ENCODE measurements at regions not wholly inside any gene's neighbourhood (a gene's known extent, or its start where the extent isn't known, plus 50 kb on each side); places are given as distances from the start of the nearest gene placed in this dataset.

DNA sequence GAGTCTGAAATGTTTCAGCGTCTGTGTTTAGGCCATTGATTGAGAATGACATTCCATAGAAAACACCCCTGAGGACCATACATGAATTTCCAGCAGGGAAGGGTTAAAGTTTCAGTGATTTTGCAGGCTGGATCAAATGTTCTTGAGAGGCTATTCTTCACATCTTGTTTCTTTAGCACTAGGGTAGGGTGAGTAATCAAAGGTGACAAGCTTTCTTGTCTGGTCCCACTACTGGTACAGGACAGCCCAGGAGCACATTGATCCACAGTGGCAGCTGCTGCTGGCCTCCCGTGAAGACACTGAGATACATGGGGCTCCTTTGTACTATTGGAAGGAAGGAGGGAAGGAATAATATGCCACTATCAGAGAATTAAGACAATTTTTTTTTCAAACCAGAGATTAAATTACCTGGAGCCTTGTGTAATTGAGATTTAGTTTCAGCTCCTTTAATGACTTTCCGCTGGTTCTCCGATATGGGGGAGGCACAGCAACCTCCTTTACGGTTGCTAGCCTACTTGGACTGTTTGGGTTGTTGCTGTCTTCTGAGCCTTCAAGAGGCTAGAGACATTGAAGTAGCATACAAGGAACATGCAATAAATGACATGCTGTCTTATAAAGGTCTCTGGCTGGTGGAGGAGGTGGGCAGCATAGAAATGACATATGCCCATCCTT lies 368.9 kb downstream of the SOX11 start:
- 90% methylated on average over 5 of the region's 5 CpGs for WGBS
- TF ChIP-seq POLR2AphosphoS5 (IDR thresholded peaks at IDR 0.05) (no peak), EP300 (IDR thresholded peaks at IDR 0.05) (no peak), POLR2A (IDR thresholded peaks at IDR 0.05) (no peak)
- TF ChIP-seq, protein P1, sequence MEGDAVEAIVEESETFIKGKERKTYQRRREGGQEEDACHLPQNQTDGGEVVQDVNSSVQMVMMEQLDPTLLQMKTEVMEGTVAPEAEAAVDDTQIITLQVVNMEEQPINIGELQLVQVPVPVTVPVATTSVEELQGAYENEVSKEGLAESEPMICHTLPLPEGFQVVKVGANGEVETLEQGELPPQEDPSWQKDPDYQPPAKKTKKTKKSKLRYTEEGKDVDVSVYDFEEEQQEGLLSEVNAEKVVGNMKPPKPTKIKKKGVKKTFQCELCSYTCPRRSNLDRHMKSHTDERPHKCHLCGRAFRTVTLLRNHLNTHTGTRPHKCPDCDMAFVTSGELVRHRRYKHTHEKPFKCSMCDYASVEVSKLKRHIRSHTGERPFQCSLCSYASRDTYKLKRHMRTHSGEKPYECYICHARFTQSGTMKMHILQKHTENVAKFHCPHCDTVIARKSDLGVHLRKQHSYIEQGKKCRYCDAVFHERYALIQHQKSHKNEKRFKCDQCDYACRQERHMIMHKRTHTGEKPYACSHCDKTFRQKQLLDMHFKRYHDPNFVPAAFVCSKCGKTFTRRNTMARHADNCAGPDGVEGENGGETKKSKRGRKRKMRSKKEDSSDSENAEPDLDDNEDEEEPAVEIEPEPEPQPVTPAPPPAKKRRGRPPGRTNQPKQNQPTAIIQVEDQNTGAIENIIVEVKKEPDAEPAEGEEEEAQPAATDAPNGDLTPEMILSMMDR (IDR thresholded peaks at IDR 0.05) = no peak
- H3K36me3 ChIP-seq = no peaks in the 10 kb centered on the region
- no peak overlapping the region for H3K4me3 ChIP-seq
- H3K4me1 ChIP-seq = no peaks in the 10 kb centered on the region
- no peaks in the 10 kb centered on the region for H3K27me3 ChIP-seq
- no peak for DNase-seq (ENCODE audit: low spot score in 2 of 2)
- no peak overlapping the region for H3K27ac ChIP-seq
- no peaks in the 10 kb centered on the region for H3K9me3 ChIP-seq

GRCh38 chr2:6064757-6065156 lies 372.6 kb downstream of the SOX11 start:
- H3K4me3 ChIP-seq = no peak overlapping the region
- no peaks in the 10 kb centered on the region for H3K4me1 ChIP-seq
- TF ChIP-seq EP300 (IDR thresholded peaks at IDR 0.05) = no peak
- TF ChIP-seq, protein P1 (IDR thresholded peaks at IDR 0.05) = no peak
- TF ChIP-seq POLR2AphosphoS5 (IDR thresholded peaks at IDR 0.05) = no peak
- no peak for TF ChIP-seq POLR2A (IDR thresholded peaks at IDR 0.05)
- no peaks in the 10 kb centered on the region for H3K27me3 ChIP-seq
- WGBS = 65% methylated on average over 2 of the region's 2 CpGs
- H3K36me3 ChIP-seq = no peaks in the 10 kb centered on the region
- no peaks in the 10 kb centered on the region for H3K9me3 ChIP-seq
- no peak overlapping the region for H3K27ac ChIP-seq
- no peak for DNase-seq (ENCODE audit: low spot score in 2 of 2)

DNA sequence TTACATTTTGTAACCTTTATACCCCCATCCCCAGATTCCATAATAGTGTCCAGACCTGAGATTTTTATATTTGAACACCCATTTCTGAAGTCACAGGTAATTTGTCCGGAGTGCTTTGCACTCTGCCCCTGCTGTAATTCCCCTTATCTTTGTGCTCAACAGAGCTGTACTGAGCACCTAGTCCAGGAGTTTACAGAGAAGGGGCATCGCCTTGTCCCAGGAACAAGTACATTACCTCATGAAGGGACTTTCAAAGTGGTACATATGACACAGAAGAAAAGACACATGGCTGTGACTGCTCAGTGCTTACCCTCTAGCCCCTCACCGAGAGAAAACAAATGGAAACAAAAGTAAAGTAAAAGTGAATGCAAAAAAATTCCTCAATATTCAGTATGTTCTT lies 373.5 kb downstream of the SOX11 start:
- TF ChIP-seq POLR2AphosphoS5 (IDR thresholded peaks at IDR 0.05) (no peak), EP300 (IDR thresholded peaks at IDR 0.05) (no peak), POLR2A (IDR thresholded peaks at IDR 0.05) (no peak)
- TF ChIP-seq, protein P1 (IDR thresholded peaks at IDR 0.05) = no peak
- WGBS = 94% methylated on average over 3 of the region's 3 CpGs
- DNase-seq (ENCODE audit: low spot score in 2 of 2) = no peak

DNA sequence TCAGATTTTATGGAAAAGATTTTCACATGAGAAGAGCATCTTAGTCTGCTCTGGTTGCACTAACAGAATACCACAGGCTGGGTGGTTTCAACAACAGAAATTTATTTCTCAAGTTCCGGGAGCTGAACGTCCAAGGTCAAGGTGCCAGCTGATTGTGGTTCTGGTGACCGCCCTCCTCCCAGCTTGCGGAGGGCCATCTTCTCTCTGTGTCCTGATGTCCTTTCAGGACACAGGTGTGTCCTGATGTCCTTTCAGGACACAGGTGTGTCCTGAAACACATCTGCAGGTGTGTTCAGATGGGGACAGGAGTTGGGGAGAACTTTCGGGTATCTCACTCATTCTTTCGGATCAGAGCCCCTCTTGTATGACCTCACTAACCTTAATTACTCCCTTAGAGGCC lies 374.9 kb downstream of the SOX11 start:
- Histone ChIP-seq H3K4me3 (no peak overlapping the region), H3K4me1 (no peaks in the 10 kb centered on the region), H3K36me3 (no peaks in the 10 kb centered on the region), H3K27ac (no peak overlapping the region), H3K27me3 (no peaks in the 10 kb centered on the region), H3K9me3 (no peaks in the 10 kb centered on the region)
- no peak for DNase-seq (ENCODE audit: low spot score in 2 of 2)
- WGBS = 88% methylated on average over 6 of the region's 6 CpGs
- no peak for TF ChIP-seq POLR2A (IDR thresholded peaks at IDR 0.05)
- TF ChIP-seq EP300 (IDR thresholded peaks at IDR 0.05) = no peak
- no peak for TF ChIP-seq POLR2AphosphoS5 (IDR thresholded peaks at IDR 0.05)
- TF ChIP-seq, protein P1 (IDR thresholded peaks at IDR 0.05) = no peak

More for the DNA sequence above, 373.5 kb downstream of the SOX11 start:
- Histone ChIP-seq H3K36me3 (no peaks in the 10 kb centered on the region), H3K9me3 (no peaks in the 10 kb centered on the region), H3K4me3 (no peak overlapping the region), H3K4me1 (no peaks in the 10 kb centered on the region), H3K27ac (no peak overlapping the region), H3K27me3 (no peaks in the 10 kb centered on the region)

GRCh38 chr2:6067806-6068205 lies 375.6 kb downstream of the SOX11 start:
- Histone ChIP-seq H3K4me3 (no peak overlapping the region), H3K27me3 (no peaks in the 10 kb centered on the region)
- TF ChIP-seq EP300 (IDR thresholded peaks at IDR 0.05) = no peak
- TF ChIP-seq, protein P1 (IDR thresholded peaks at IDR 0.05) = no peak
- no peak for TF ChIP-seq POLR2AphosphoS5 (IDR thresholded peaks at IDR 0.05)
- no peak for TF ChIP-seq POLR2A (IDR thresholded peaks at IDR 0.05)

More at GRCh38 chr2:6067806-6068205, 375.6 kb downstream of the SOX11 start:
- H3K4me1 ChIP-seq = no peaks in the 10 kb centered on the region
- no peaks in the 10 kb centered on the region for H3K36me3 ChIP-seq
- H3K27ac ChIP-seq = no peak overlapping the region
- DNase-seq (ENCODE audit: low spot score in 2 of 2) = no peak
- no peaks in the 10 kb centered on the region for H3K9me3 ChIP-seq
